ENCODE measurements at regions not wholly inside any gene's neighbourhood (a gene's known extent, or its start where the extent isn't known, plus 50 kb on each side); places are given as distances from the start of the nearest gene placed in this dataset.

- no peak for TF ChIP-seq CTCF (IDR thresholded peaks at IDR 0.05)
- H3K4me3 ChIP-seq (ENCODE audit: low read depth in 1 of 2, low read length in 1 of 2): no peak overlapping the region
- no peak overlapping the region for H3K27ac ChIP-seq
- no peaks in the 10 kb centered on the region for H3K4me1 ChIP-seq (ENCODE audit: control insufficient read depth in 1 of 2, insufficient read depth in 1 of 2, low read depth in 1 of 2, low read length in 1 of 2)
- H3K9me3 ChIP-seq: no peaks in the 10 kb centered on the region
- peaks cover 47% of the 10 kb centered on the region for H3K27me3 ChIP-seq
- no peaks in the 10 kb centered on the region for H3K36me3 ChIP-seq
These were observed 458.8 kb downstream of the METTL4 start for GRCh38 chr18:2112435-2113045.

DNA sequence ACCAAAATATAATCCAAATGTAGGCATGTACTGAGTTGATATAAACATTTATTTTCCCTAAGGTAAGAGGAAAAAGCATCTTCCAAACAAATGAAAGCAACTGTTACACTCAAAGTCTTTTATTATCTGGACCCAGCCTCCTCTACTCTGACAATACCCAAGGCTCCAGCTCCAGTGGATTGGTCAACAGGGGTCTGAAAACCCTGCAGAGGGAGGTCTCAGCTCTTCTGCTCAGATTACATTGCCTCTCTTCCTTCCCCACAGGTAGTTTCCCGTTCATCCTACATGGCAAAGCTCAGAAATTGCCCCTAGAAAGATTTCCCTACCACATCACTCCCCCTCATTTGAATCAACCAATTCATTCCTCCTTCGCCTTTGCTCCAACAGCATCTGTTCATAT lies 457.0 kb downstream of the METTL4 start:
- no peaks in the 10 kb centered on the region for H3K9me3 ChIP-seq
- TF ChIP-seq CTCF (IDR thresholded peaks at IDR 0.05): no peak
- no peaks in the 10 kb centered on the region for H3K36me3 ChIP-seq
- no peaks in the 10 kb centered on the region for H3K4me1 ChIP-seq (ENCODE audit: control insufficient read depth in 1 of 2, insufficient read depth in 1 of 2, low read depth in 1 of 2, low read length in 1 of 2)
- no peak overlapping the region for H3K27ac ChIP-seq
- H3K4me3 ChIP-seq (ENCODE audit: low read depth in 1 of 2, low read length in 1 of 2): no peak overlapping the region
- peaks cover 64% of the 10 kb centered on the region for H3K27me3 ChIP-seq

GRCh38 chr18:2114765-2115164 lies 456.5 kb downstream of the METTL4 start:
- H3K4me1 ChIP-seq (ENCODE audit: control insufficient read depth in 1 of 2, insufficient read depth in 1 of 2, low read depth in 1 of 2, low read length in 1 of 2): no peaks in the 10 kb centered on the region

GRCh38 chr18:2121224-2121623 lies 450.1 kb downstream of the METTL4 start:
- no peak for TF ChIP-seq CTCF (IDR thresholded peaks at IDR 0.05)
- Histone ChIP-seq H3K9me3 (no peaks in the 10 kb centered on the region), H3K4me1 (ENCODE audit: control insufficient read depth in 1 of 2, insufficient read depth in 1 of 2, low read depth in 1 of 2, low read length in 1 of 2) (no peaks in the 10 kb centered on the region), H3K4me3 (ENCODE audit: low read depth in 1 of 2, low read length in 1 of 2) (no peak overlapping the region), H3K27ac (no peak overlapping the region), H3K36me3 (no peaks in the 10 kb centered on the region), H3K27me3 (peaks cover 34% of the 10 kb centered on the region)

More at GRCh38 chr18:2114765-2115164, 456.5 kb downstream of the METTL4 start:
- TF ChIP-seq CTCF (IDR thresholded peaks at IDR 0.05): no peak
- no peak overlapping the region for H3K4me3 ChIP-seq (ENCODE audit: low read depth in 1 of 2, low read length in 1 of 2)
- no peaks in the 10 kb centered on the region for H3K9me3 ChIP-seq
- peaks cover 64% of the 10 kb centered on the region for H3K27me3 ChIP-seq
- H3K27ac ChIP-seq: no peak overlapping the region
- no peaks in the 10 kb centered on the region for H3K36me3 ChIP-seq

- peaks cover 27% of the 10 kb centered on the region for H3K27me3 ChIP-seq
- H3K27ac ChIP-seq: no peak overlapping the region
- H3K36me3 ChIP-seq: no peaks in the 10 kb centered on the region
- no peaks in the 10 kb centered on the region for H3K9me3 ChIP-seq
- no peaks in the 10 kb centered on the region for H3K4me1 ChIP-seq (ENCODE audit: control insufficient read depth in 1 of 2, insufficient read depth in 1 of 2, low read depth in 1 of 2, low read length in 1 of 2)
- no peak for TF ChIP-seq CTCF (IDR thresholded peaks at IDR 0.05)
- no peak overlapping the region for H3K4me3 ChIP-seq (ENCODE audit: low read depth in 1 of 2, low read length in 1 of 2)
These were observed 448.2 kb downstream of the METTL4 start for GRCh38 chr18:2123077-2123476.
